HEK293T (cell line): ENCODE measurements at regions not wholly inside any gene's neighbourhood (a gene's known extent, or its start where the extent isn't known, plus 50 kb on each side); places are given as distances from the start of the nearest gene placed in this dataset.

ENCODE experiments used
- CTCF ChIA-PET: fragments of 350-600 bp; formaldehyde crosslinking; extraction: SDS; loops from one replicate; lab custom pipeline; 2021; ENCODE audit warnings: antibody characterized with exemption, inconsistent platforms; lab: Yijun Ruan, JAX
- POLR2A ChIA-PET: fragments of 350-600 bp; formaldehyde crosslinking; extraction: SDS; loops from one replicate; lab custom pipeline; 2020; ENCODE audit warnings: antibody characterized with exemption, inconsistent platforms; lab: Yijun Ruan, JAX
- DNase-seq: peaks from one replicate; pipeline ENCODE4 v3.0.0; 2012; ENCODE audit warnings: mixed read lengths; ENCODE audit errors: extremely low spot score
- ARNT ChIP-seq: fragments of 450-650 bp; IDR thresholded peaks from 2 replicates; pipeline ENCODE4 v1.6.1; 2017; ENCODE audit warnings: mild to moderate bottlenecking
- BHLHE40 ChIP-seq: fragments of 450-650 bp; IDR thresholded peaks from 2 replicates; pipeline ENCODE4 v1.6.1; 2016; ENCODE audit warnings: mild to moderate bottlenecking, moderate library complexity, borderline replicate concordance
- CTBP1 ChIP-seq: fragments of 450-650 bp; IDR thresholded peaks from 2 replicates; pipeline ENCODE4 v1.6.1; 2016; ENCODE audit warnings: borderline replicate concordance
- ELF4 ChIP-seq: fragments of 450-650 bp; IDR thresholded peaks from 2 replicates; pipeline ENCODE4 v1.6.1; 2017; ENCODE audit warnings: antibody characterized with exemption
- FOXA1 ChIP-seq: fragments of 450-650 bp; IDR thresholded peaks from 2 replicates; pipeline ENCODE4 v1.6.1; 2016; ENCODE audit warnings: mild to moderate bottlenecking
- FOXK2 ChIP-seq: fragments of 450-650 bp; IDR thresholded peaks from 2 replicates; pipeline ENCODE4 v1.6.1; 2016; ENCODE audit warnings: mild to moderate bottlenecking
- FOXM1 ChIP-seq: fragments of 450-650 bp; IDR thresholded peaks from 2 replicates; pipeline ENCODE4 v1.6.1; 2017; ENCODE audit warnings: mild to moderate bottlenecking, borderline replicate concordance
- HDGF ChIP-seq: fragments of 450-650 bp; IDR thresholded peaks from 2 replicates; pipeline ENCODE4 v1.6.1; 2017; ENCODE audit warnings: antibody characterized with exemption, borderline replicate concordance
- L3MBTL2 ChIP-seq: fragments of 450-650 bp; conservative IDR thresholded peaks from 2 replicates; pipeline ENCODE4 v1.6.1; 2016; ENCODE audit warnings: mild to moderate bottlenecking
- LEF1 ChIP-seq: fragments of 450-650 bp; IDR thresholded peaks from 2 replicates; pipeline ENCODE4 v1.6.1; 2017; ENCODE audit warnings: mild to moderate bottlenecking, borderline replicate concordance
- NFRKB ChIP-seq: fragments of 450-650 bp; IDR thresholded peaks from 2 replicates; pipeline ENCODE4 v1.6.1; 2016; ENCODE audit warnings: mild to moderate bottlenecking, moderate library complexity
- PKNOX1 ChIP-seq: fragments of 450-650 bp; IDR thresholded peaks from 2 replicates; pipeline ENCODE4 v1.6.1; 2016
- SP1 ChIP-seq: fragments of 450-650 bp; IDR thresholded peaks from 2 replicates; pipeline ENCODE4 v1.6.1; 2017
- SUZ12 ChIP-seq: fragments of 450-650 bp; IDR thresholded peaks from 2 replicates; pipeline ENCODE4 v1.6.1; 2016; ENCODE audit warnings: mild to moderate bottlenecking
- TARDBP ChIP-seq: fragments of 450-650 bp; IDR thresholded peaks from 2 replicates; pipeline ENCODE4 v1.6.1; 2016
- ZNF384 ChIP-seq: fragments of 450-650 bp; IDR thresholded peaks from 2 replicates; pipeline ENCODE4 v1.6.1; 2016

GRCh38 chr5:89401659-89402058 lies 518.7 kb upstream of the MEF2C start:
- no peak for TF ChIP-seq HDGF
- no peak for TF ChIP-seq ARNT
- no peak for TF ChIP-seq CTBP1
- TF ChIP-seq ZNF384: no peak
- no peak for TF ChIP-seq PKNOX1
- TF ChIP-seq SUZ12: no peak
- TF ChIP-seq NFRKB: no peak
- no peak for TF ChIP-seq SP1
- no peak for TF ChIP-seq FOXM1
- no peak for TF ChIP-seq LEF1
- no peak for TF ChIP-seq FOXA1
- no peak for TF ChIP-seq ELF4
- no peak for TF ChIP-seq BHLHE40
- TF ChIP-seq TARDBP: no peak
- no peak for TF ChIP-seq L3MBTL2
- CTCF ChIA-PET: no interaction called here
- POLR2A ChIA-PET: no interaction called here
- DNase-seq: no peak

GRCh38 chr5:89401012-89401411 lies 518.0 kb upstream of the MEF2C start:
- no peak for TF ChIP-seq HDGF
- TF ChIP-seq L3MBTL2: no peak
- no peak for DNase-seq
- POLR2A ChIA-PET: no interaction called here
- CTCF ChIA-PET: no interaction called here

GRCh38 chr5:89399548-89399947 lies 516.6 kb upstream of the MEF2C start:
- TF ChIP-seq FOXK2 (no peak), FOXM1 (no peak), PKNOX1 (no peak), BHLHE40 (no peak), FOXA1 (no peak), ZNF384 (no peak), L3MBTL2 (no peak), SUZ12 (no peak), LEF1 (no peak), ARNT (no peak)
- DNase-seq: no peak

GRCh38 chr5:89397096-89397495 lies 514.1 kb upstream of the MEF2C start:
- CTCF ChIA-PET: no interaction called here
- POLR2A ChIA-PET: no interaction called here
- no peak for TF ChIP-seq HDGF
- TF ChIP-seq ELF4: no peak
- no peak for TF ChIP-seq FOXK2
- TF ChIP-seq SP1: no peak
- TF ChIP-seq BHLHE40: no peak
- no peak for TF ChIP-seq NFRKB
- TF ChIP-seq LEF1: no peak
- no peak for TF ChIP-seq CTBP1
- TF ChIP-seq SUZ12: no peak
- no peak for TF ChIP-seq FOXM1
- TF ChIP-seq PKNOX1: no peak
- no peak for TF ChIP-seq TARDBP
- DNase-seq: no peak

More at GRCh38 chr5:89399548-89399947, 516.6 kb upstream of the MEF2C start:
- ChIA-PET CTCF (no interaction called here), POLR2A (no interaction called here)

GRCh38 chr5:89396278-89396954 lies 513.4 kb upstream of the MEF2C start:
- ChIA-PET POLR2A (no interaction called here), CTCF (no interaction called here)
- TF ChIP-seq ZNF384 (no peak), ARNT (no peak), BHLHE40 (no peak), SUZ12 (no peak), LEF1 (no peak), ELF4 (no peak), SP1 (no peak)
- no peak for DNase-seq

- ChIA-PET POLR2A (no interaction called here), CTCF (no interaction called here)
- TF ChIP-seq FOXK2: no peak
- TF ChIP-seq NFRKB: no peak
- TF ChIP-seq ARNT: no peak
- TF ChIP-seq FOXM1: no peak
- TF ChIP-seq BHLHE40: no peak
- TF ChIP-seq TARDBP: no peak
- TF ChIP-seq LEF1: no peak
- no peak for TF ChIP-seq CTBP1
- no peak for TF ChIP-seq ELF4
- no peak for TF ChIP-seq PKNOX1
- no peak for DNase-seq
These were observed 512.1 kb upstream of the MEF2C start for GRCh38 chr5:89395111-89395510.
